GM18517 (cell line): ENCODE measurements at regions not wholly inside any gene's neighbourhood (a gene's known extent, or its start where the extent isn't known, plus 50 kb on each side); places are given as distances from the start of the nearest gene placed in this dataset.
"Not testable (repeated sequence)": the region's sequence is repeated elsewhere in the genome, so short reads cannot be mapped to it uniquely, and the experiment has no call there.

ENCODE experiments used
- ATAC-seq: cut with Tn5 transposase; IDR thresholded peaks from one replicate; pipeline ENCODE4 v1.9.1; 2021; ENCODE audit warnings: mild to moderate bottlenecking, moderate library complexity; ENCODE audit not compliant: unreplicated experiment

GRCh38 chr11:112537026-112537425 lies 276.4 kb upstream of the PLET1 start:
- ATAC-seq, result no peak

DNA sequence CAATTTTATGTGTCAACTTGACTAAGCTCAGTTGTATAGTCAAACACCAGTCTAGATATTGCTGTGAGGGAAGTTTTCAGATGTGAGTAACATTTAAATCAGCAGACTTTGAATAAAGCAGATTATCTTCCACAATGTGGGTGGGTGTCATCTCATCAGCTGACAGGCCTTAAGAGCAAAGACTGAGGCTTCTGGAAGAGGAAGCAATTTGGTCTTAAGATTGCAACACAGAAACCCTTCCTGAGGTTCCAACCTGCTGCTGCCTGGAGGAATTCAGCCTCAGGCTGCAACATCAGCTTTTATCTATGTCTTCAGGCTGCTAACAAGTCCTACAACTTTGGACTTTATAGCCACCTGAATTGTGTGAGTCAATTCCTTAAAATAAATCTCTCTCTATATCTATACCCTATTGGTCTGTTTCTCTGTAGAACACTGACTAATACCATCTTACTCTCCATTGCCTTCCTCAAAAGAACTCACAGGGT lies 277.2 kb upstream of the PLET1 start:
- no peak for ATAC-seq

DNA sequence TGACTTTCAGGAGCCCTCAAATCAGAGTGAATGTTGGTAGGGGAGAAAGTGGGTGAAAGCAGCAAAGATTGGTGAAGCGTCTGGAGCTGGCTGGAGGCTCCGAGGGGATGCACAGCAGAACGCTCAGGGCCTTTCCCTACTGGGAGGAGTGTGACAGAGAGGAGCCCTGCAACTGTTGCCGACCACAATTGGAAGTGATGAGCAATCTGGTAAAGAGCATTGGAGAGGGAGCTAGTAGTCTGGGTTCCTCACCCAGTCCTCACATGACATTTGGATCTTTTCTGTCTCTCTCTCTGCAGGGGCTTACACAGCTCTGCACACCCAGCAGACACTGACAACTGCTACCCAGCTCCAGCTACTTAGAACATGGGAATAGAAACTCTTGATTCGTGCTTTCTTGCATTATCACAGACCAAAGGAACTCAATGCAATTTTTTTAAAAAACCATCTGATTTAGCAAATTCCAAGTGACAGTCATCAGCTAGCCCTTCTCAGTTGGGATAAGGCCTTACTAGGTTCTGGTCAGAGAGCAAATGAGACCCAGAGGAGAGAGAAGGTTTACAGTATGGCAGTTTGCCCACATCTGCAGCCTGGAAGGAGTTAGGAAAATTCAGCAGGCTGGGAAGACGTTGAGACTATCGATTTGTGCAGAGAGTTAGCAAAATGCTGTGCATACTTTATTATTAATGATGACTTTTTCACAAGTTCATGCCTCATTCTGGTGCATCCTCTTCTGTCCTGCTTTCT lies 278.0 kb upstream of the PLET1 start:
- ATAC-seq, result no peak

DNA sequence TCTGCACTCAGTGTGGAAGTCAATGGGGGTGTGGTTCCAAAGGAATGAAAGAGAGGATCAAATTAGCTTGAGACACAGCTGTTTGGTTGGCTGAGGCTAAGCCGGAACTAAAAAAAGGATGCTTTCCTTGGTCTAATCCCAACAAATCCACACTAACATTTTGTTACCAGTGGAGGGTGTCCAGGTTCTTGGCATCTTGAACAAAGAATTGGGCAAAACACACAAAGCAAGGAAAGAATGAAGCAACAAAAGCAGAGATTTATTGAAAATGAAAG lies 278.6 kb upstream of the PLET1 start:
- not testable (repeated sequence) for ATAC-seq

DNA sequence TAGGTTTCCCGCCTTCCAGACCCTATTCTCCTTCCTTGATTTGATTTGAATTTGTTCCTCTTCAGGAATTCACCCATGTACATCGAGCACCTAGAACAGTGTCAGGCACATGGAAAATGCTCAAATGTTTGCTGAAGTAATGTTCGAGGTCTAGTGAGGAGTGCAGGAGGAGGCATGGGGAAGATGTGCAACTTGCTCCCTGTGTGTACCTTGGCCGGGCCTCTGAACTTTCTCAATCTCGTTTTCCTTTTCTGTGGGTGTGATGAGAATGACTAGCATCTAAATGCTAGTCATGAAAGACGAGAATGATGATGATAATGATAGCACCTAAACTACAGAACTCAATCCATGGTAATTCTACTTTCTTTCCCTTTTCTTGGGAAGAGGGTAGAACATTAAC lies 279.1 kb upstream of the PLET1 start:
- ATAC-seq, result no peak

DNA sequence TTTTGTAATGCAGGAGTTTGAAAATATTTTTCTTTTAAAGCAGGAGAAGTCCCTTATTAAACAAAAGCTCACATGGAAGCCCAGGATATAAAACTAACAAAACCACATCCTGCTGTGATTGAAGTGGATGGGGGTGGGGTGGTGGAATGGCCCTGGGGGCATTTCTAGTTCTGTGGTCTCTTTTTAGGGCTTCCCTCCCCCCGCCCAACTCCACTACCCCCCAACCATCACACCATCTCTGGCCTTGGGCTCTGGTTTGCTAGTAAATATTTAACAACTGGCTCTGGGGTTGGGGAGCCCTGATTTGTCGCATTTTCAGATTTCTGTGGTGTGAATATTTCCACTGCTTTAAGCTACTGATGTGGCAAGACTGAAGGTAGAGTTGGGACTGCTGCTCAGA lies 279.6 kb upstream of the PLET1 start:
- no peak for ATAC-seq

DNA sequence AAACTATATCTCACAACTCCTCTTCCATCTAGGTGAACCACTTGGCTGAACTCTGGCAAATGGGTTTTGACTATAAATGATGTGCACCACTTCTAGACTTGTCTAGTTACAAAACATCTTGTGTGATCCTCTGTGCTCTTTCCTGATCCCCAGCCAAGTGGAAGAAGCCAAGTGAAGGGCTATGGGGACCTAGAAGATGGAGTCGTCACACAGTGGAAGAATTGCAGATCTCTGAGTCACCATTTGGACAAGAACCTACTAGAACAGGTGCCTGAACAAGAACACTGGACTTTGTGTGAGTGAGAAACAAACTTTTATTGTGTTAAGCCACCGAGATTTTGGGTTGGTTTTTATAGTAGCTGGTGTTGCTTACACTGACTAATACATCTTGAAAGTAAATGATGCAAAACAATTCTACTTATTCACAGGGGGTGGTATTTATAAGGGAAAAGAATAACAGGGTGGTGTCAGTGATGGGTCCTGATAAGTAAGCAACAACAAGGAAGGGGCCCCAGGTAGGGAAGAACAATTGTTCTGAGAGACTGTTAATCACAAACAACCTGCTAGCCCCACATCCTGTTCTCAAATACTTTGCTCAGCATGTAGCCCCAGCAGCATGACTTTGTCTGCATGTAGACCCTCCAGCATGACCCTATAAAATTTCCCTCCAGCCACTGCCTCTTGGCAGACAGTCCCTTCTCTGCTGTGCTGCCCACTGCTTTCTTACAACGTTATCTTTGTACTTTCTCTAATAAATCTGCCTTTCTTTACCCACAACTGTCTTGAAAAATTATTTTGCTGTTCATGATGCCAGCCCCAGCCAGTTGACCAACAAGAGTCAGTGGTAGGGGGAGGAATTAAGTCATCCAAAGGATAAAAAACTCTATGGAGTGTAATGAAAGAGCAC lies 280.7 kb upstream of the PLET1 start:
- ATAC-seq, result no peak

DNA sequence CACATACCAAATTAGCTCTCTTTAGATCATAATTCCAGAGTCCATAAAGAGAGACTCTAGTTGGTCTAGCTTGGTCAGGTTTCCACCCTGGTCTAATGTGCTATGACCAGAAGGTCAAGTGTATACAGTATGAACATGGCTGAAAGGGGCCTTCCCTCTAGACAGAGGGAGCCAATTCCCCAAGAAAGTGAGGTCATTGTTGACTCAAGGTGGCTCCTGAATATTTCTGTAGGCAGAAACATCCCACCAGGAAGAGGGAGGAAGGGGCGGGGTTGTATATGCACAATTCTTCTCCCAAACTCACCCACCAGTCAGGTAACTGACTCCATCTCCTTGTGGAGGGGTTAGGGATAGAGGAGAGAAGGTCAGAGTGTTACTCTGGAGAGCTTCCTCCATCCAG lies 281.8 kb upstream of the PLET1 start:
- ATAC-seq, result no peak

GRCh38 chr11:112543390-112543789 lies 282.7 kb upstream of the PLET1 start:
- no peak for ATAC-seq

DNA sequence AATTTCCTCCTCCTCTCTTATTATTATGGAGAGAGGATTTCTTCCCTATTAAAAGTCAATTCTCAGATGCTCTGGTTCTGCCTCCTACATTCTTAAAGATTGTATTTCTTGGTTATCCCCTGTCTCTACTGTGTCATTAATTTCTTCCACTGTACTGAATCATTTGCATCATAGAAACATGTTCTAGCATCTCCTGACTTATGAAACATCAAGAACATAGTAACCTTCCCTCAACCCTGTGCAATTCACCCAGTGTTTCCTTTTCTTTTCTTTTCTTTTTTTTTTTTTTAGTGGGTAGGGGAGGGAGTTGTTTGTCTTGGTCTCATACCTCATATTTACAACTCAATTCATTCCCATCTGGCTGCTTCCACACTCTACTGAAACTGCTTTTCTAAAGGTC lies 288.0 kb upstream of the PLET1 start:
- ATAC-seq, result no peak

DNA sequence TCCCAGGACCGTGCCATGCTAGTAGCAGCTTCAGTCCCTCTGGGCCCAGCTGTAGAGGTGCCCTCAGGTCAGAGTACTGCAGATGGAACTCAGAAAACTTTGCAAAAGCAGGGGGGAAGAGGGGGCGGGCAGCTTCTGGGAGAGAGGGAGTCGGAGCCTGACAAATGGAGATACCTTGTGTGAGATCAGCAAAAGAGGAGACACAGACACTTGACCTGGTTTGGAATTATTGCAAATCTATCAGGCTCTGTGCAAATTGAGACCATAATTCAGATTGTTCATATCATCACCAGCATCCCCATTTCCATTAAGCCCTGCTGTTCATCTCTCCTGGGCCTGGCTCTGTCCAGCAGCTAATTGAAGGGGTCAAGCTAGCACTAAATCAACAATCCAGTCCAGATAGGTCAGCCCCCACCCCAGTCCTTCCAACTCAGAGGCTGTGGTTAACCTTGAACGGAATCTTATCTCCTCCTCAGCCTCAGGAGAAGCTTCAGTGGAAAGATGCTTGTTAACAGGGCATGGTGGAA lies 292.6 kb upstream of the PLET1 start:
- ATAC-seq, result no peak

- no peak for ATAC-seq
Measured at GRCh38 chr11:112554586-112554985, 293.9 kb upstream of the PLET1 start.

DNA sequence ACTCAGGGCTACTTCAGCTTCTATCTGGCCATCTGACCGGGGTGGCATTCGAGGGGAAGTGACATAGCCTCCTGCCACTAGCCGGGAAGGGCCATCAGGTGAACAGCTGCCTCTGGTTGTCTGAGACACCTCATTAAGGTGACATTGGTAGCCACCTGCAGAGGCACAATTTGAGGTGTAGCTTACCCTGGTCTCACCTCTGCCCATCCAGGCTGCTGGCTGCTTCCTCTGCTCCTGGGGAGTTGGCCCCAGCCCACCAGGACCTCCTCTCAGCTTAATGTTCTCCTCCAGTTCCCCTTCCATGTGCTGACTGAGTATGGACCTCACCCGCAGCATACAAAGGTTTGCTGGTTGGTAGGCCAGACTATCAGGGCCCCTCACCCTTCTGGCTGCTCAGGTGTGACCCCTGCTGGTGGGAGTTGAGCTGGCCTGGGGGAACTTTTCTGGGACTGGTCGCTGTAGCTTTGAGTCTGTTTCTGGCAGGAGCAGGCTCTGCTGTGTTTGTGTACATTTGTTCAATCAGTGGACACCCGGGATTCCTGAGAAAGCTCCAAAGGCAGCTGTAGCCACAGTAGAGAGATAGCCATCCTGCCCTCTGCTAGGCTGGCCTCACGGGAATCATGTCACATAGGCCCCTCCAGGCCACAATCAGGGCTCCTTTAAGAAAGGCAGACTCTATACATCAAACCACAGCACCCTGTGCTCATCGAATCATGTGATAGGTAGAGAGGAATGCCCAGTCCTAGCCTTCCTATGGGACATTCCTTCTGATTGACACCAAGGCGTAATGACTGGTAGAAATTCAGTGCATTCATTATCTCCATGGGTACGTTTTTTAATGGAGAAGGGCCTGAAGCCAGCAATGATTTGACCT lies 295.1 kb upstream of the PLET1 start:
- ATAC-seq, result no peak

DNA sequence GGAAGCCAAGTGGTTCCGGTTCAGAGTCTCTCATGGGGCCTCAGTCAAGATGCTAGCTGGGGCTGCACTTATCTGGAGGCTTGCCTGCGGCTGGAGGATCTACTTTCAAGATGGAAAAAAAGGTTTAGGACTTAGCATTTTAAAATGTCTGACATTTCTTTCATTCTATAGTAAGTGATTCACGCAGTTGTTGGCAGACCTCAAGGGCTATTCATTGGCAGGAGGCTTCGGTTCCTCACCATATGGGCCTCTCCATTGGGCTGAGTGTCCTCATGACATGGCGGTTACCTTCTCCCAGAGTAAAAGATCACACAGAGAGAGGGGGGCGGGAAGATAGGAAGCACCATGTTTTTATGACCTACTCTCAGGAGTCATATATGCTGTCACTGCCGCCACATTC lies 298.0 kb upstream of the PLET1 start:
- ATAC-seq, result no peak

DNA sequence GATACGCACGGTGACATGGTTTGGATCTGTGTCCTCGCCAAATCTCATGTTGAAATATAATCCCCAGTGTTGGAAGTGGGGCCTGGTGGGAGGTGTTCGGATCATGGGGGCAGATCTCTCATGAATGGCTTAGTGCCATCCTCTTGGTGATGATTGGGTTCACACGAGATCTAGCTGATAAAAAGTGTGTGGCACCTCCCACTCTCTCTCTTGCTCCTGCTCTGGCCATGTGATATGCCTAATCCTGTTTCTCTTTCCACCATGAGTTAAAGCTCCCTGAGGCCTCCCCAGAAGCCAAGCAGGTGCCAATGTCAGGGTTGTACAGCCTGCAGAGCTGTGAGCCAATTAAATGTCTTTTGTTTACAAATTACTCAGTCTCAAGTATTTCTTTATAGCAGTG lies 303.1 kb upstream of the PLET1 start:
- ATAC-seq, result no peak

- ATAC-seq, result no peak
Measured at GRCh38 chr11:112564228-112564955, 303.7 kb upstream of the PLET1 start.

DNA sequence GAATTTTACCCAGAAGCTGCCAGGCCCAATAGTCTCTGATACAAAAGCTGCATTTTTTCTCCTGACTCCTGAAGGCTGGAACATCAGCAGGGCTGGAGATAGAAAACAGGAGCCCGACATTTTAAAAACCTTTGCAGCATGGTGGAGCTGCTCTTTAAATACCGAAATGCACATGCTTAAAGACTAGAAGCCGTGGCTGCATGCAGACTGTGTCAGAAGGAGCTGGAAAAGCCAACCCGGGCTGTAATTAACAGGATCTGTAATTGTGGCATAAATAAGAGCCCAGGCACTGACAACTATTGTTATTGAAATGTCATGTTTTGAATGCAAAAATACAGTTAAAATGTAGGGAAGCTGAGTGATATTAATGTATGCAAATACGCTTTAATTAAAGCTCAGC lies 304.9 kb upstream of the PLET1 start:
- no peak for ATAC-seq

GRCh38 chr11:112566124-112566523 lies 305.5 kb upstream of the PLET1 start:
- no peak for ATAC-seq

GRCh38 chr11:112570333-112570732 lies 309.7 kb upstream of the PLET1 start:
- ATAC-seq, result no peak

- no peak for ATAC-seq
Measured at GRCh38 chr11:112579282-112579681, 318.6 kb upstream of the PLET1 start.
